ENCODE measurements at regions not wholly inside any gene's neighbourhood (a gene's known extent, or its start where the extent isn't known, plus 50 kb on each side); places are given as distances from the start of the nearest gene placed in this dataset.

- no peak overlapping the region for H3K4me3 ChIP-seq (ENCODE audit: low read length)
- H3K4me1 ChIP-seq (ENCODE audit: control insufficient read depth, insufficient read depth, low read length) = peaks cover 8% of the 10 kb centered on the region
- no peaks in the 10 kb centered on the region for H3K9me3 ChIP-seq (ENCODE audit: control insufficient read depth, low read length)
- DNase-seq (ENCODE audit: low read depth) = no peak
- H3K27me3 ChIP-seq (replicated peaks; ENCODE audit: control insufficient read depth, insufficient read depth, low read length) = no peaks in the 10 kb centered on the region
- H3K9ac ChIP-seq (ENCODE audit: low read length) = no peak overlapping the region
- H3K36me3 ChIP-seq (ENCODE audit: control insufficient read depth, insufficient read depth, low read length, severe bottlenecking) = no peaks in the 10 kb centered on the region
These were observed 366.1 kb downstream of the DMRT2 start for GRCh38 chr9:1416261-1416660.

GRCh38 chr9:1421436-1421835, 371.3 kb downstream of the DMRT2 start:
- Histone ChIP-seq H3K9me3 (ENCODE audit: control insufficient read depth, low read length) (no peaks in the 10 kb centered on the region), H3K27me3 (replicated peaks; ENCODE audit: control insufficient read depth, insufficient read depth, low read length) (no peaks in the 10 kb centered on the region), H3K9ac (ENCODE audit: low read length) (no peak overlapping the region), H3K4me3 (ENCODE audit: low read length) (no peak overlapping the region), H3K4me1 (ENCODE audit: control insufficient read depth, insufficient read depth, low read length) (peaks cover 5% of the 10 kb centered on the region), H3K36me3 (ENCODE audit: control insufficient read depth, insufficient read depth, low read length, severe bottlenecking) (no peaks in the 10 kb centered on the region)
- no peak for DNase-seq (ENCODE audit: low read depth)

GRCh38 chr9:1427875-1428274, 377.7 kb downstream of the DMRT2 start:
- no peak overlapping the region for H3K9ac ChIP-seq (ENCODE audit: low read length)
- H3K36me3 ChIP-seq (ENCODE audit: control insufficient read depth, insufficient read depth, low read length, severe bottlenecking) = no peaks in the 10 kb centered on the region
- H3K4me3 ChIP-seq (ENCODE audit: low read length) = no peak overlapping the region
- H3K4me1 ChIP-seq (ENCODE audit: control insufficient read depth, insufficient read depth, low read length) = no peaks in the 10 kb centered on the region
- H3K9me3 ChIP-seq (ENCODE audit: control insufficient read depth, low read length) = no peaks in the 10 kb centered on the region
- no peak for DNase-seq (ENCODE audit: low read depth)
- H3K27me3 ChIP-seq (replicated peaks; ENCODE audit: control insufficient read depth, insufficient read depth, low read length) = no peaks in the 10 kb centered on the region

GRCh38 chr9:1429297-1429696, 379.1 kb downstream of the DMRT2 start:
- no peak overlapping the region for H3K9ac ChIP-seq (ENCODE audit: low read length)
- H3K4me1 ChIP-seq (ENCODE audit: control insufficient read depth, insufficient read depth, low read length) = no peaks in the 10 kb centered on the region
- no peaks in the 10 kb centered on the region for H3K36me3 ChIP-seq (ENCODE audit: control insufficient read depth, insufficient read depth, low read length, severe bottlenecking)
- no peaks in the 10 kb centered on the region for H3K9me3 ChIP-seq (ENCODE audit: control insufficient read depth, low read length)
- DNase-seq (ENCODE audit: low read depth) = no peak
- no peaks in the 10 kb centered on the region for H3K27me3 ChIP-seq (replicated peaks; ENCODE audit: control insufficient read depth, insufficient read depth, low read length)
- H3K4me3 ChIP-seq (ENCODE audit: low read length) = no peak overlapping the region

GRCh38 chr9:1431461-1431860, 381.3 kb downstream of the DMRT2 start:
- no peak overlapping the region for H3K9ac ChIP-seq (ENCODE audit: low read length)

GRCh38 chr9:1434052-1434767, 384.1 kb downstream of the DMRT2 start:
- no peaks in the 10 kb centered on the region for H3K36me3 ChIP-seq (ENCODE audit: control insufficient read depth, insufficient read depth, low read length, severe bottlenecking)

More at GRCh38 chr9:1431461-1431860, 381.3 kb downstream of the DMRT2 start:
- Histone ChIP-seq H3K4me1 (ENCODE audit: control insufficient read depth, insufficient read depth, low read length) (no peaks in the 10 kb centered on the region), H3K9me3 (ENCODE audit: control insufficient read depth, low read length) (no peaks in the 10 kb centered on the region), H3K36me3 (ENCODE audit: control insufficient read depth, insufficient read depth, low read length, severe bottlenecking) (no peaks in the 10 kb centered on the region), H3K4me3 (ENCODE audit: low read length) (no peak overlapping the region), H3K27me3 (replicated peaks; ENCODE audit: control insufficient read depth, insufficient read depth, low read length) (no peaks in the 10 kb centered on the region)
- DNase-seq (ENCODE audit: low read depth) = no peak

GRCh38 chr9:1434811-1435210, 384.7 kb downstream of the DMRT2 start:
- no peak overlapping the region for H3K4me3 ChIP-seq (ENCODE audit: low read length)
- H3K36me3 ChIP-seq (ENCODE audit: control insufficient read depth, insufficient read depth, low read length, severe bottlenecking) = no peaks in the 10 kb centered on the region
- H3K27me3 ChIP-seq (replicated peaks; ENCODE audit: control insufficient read depth, insufficient read depth, low read length) = no peaks in the 10 kb centered on the region
- no peaks in the 10 kb centered on the region for H3K9me3 ChIP-seq (ENCODE audit: control insufficient read depth, low read length)
- H3K4me1 ChIP-seq (ENCODE audit: control insufficient read depth, insufficient read depth, low read length) = no peaks in the 10 kb centered on the region
- DNase-seq (ENCODE audit: low read depth) = no peak
- no peak overlapping the region for H3K9ac ChIP-seq (ENCODE audit: low read length)

More at GRCh38 chr9:1434052-1434767, 384.1 kb downstream of the DMRT2 start:
- Histone ChIP-seq H3K4me1 (ENCODE audit: control insufficient read depth, insufficient read depth, low read length) (no peaks in the 10 kb centered on the region), H3K9me3 (ENCODE audit: control insufficient read depth, low read length) (no peaks in the 10 kb centered on the region), H3K4me3 (ENCODE audit: low read length) (no peak overlapping the region), H3K27me3 (replicated peaks; ENCODE audit: control insufficient read depth, insufficient read depth, low read length) (no peaks in the 10 kb centered on the region), H3K9ac (ENCODE audit: low read length) (no peak overlapping the region)
- DNase-seq (ENCODE audit: low read depth) = no peak

- Histone ChIP-seq H3K9me3 (ENCODE audit: control insufficient read depth, low read length) (no peaks in the 10 kb centered on the region), H3K4me1 (ENCODE audit: control insufficient read depth, insufficient read depth, low read length) (no peaks in the 10 kb centered on the region), H3K36me3 (ENCODE audit: control insufficient read depth, insufficient read depth, low read length, severe bottlenecking) (no peaks in the 10 kb centered on the region), H3K27me3 (replicated peaks; ENCODE audit: control insufficient read depth, insufficient read depth, low read length) (no peaks in the 10 kb centered on the region), H3K9ac (ENCODE audit: low read length) (no peak overlapping the region), H3K4me3 (ENCODE audit: low read length) (no peak overlapping the region)
- no peak for DNase-seq (ENCODE audit: low read depth)
These were observed 390.1 kb downstream of the DMRT2 start for GRCh38 chr9:1440256-1440655.

- no peaks in the 10 kb centered on the region for H3K9me3 ChIP-seq (ENCODE audit: control insufficient read depth, low read length)
- H3K9ac ChIP-seq (ENCODE audit: low read length) = no peak overlapping the region
- DNase-seq (ENCODE audit: low read depth) = no peak
- H3K27me3 ChIP-seq (replicated peaks; ENCODE audit: control insufficient read depth, insufficient read depth, low read length) = no peaks in the 10 kb centered on the region
- H3K4me3 ChIP-seq (ENCODE audit: low read length) = no peak overlapping the region
- no peaks in the 10 kb centered on the region for H3K36me3 ChIP-seq (ENCODE audit: control insufficient read depth, insufficient read depth, low read length, severe bottlenecking)
- H3K4me1 ChIP-seq (ENCODE audit: control insufficient read depth, insufficient read depth, low read length) = no peaks in the 10 kb centered on the region
These were observed 391.9 kb downstream of the DMRT2 start for GRCh38 chr9:1442105-1442504.

GRCh38 chr9:1443450-1443849, 393.3 kb downstream of the DMRT2 start:
- DNase-seq (ENCODE audit: low read depth) = no peak
- Histone ChIP-seq H3K9me3 (ENCODE audit: control insufficient read depth, low read length) (no peaks in the 10 kb centered on the region), H3K4me3 (ENCODE audit: low read length) (no peak overlapping the region), H3K27me3 (replicated peaks; ENCODE audit: control insufficient read depth, insufficient read depth, low read length) (no peaks in the 10 kb centered on the region), H3K9ac (ENCODE audit: low read length) (no peak overlapping the region), H3K4me1 (ENCODE audit: control insufficient read depth, insufficient read depth, low read length) (no peaks in the 10 kb centered on the region), H3K36me3 (ENCODE audit: control insufficient read depth, insufficient read depth, low read length, severe bottlenecking) (no peaks in the 10 kb centered on the region)

GRCh38 chr9:1446671-1447070, 396.5 kb downstream of the DMRT2 start:
- Histone ChIP-seq H3K4me1 (ENCODE audit: control insufficient read depth, insufficient read depth, low read length) (no peaks in the 10 kb centered on the region), H3K9ac (ENCODE audit: low read length) (no peak overlapping the region), H3K36me3 (ENCODE audit: control insufficient read depth, insufficient read depth, low read length, severe bottlenecking) (no peaks in the 10 kb centered on the region), H3K27me3 (replicated peaks; ENCODE audit: control insufficient read depth, insufficient read depth, low read length) (no peaks in the 10 kb centered on the region), H3K4me3 (ENCODE audit: low read length) (no peak overlapping the region), H3K9me3 (ENCODE audit: control insufficient read depth, low read length) (no peaks in the 10 kb centered on the region)
- DNase-seq (ENCODE audit: low read depth) = no peak

GRCh38 chr9:1453636-1454035, 403.5 kb downstream of the DMRT2 start:
- Histone ChIP-seq H3K27me3 (replicated peaks; ENCODE audit: control insufficient read depth, insufficient read depth, low read length) (peaks cover 5% of the 10 kb centered on the region), H3K9ac (ENCODE audit: low read length) (no peak overlapping the region), H3K4me1 (ENCODE audit: control insufficient read depth, insufficient read depth, low read length) (peaks cover 20% of the 10 kb centered on the region), H3K4me3 (ENCODE audit: low read length) (no peak overlapping the region), H3K9me3 (ENCODE audit: control insufficient read depth, low read length) (no peaks in the 10 kb centered on the region), H3K36me3 (ENCODE audit: control insufficient read depth, insufficient read depth, low read length, severe bottlenecking) (no peaks in the 10 kb centered on the region)
- no peak for DNase-seq (ENCODE audit: low read depth)

All from adipocyte (in vitro differentiated cells).